Loucy (cell line): ENCODE measurements at regions not wholly inside any gene's neighbourhood (a gene's known extent, or its start where the extent isn't known, plus 50 kb on each side); places are given as distances from the start of the nearest gene placed in this dataset.

ENCODE experiments used
- H2AFZ ChIP-seq: fragments of 200-600 bp; sonication (generic); 2 replicates; pipeline ENCODE4 v1.6.0; 2016; ENCODE audit warnings: antibody characterized with exemption, mild to moderate bottlenecking, low read length, moderate library complexity
- H3F3A ChIP-seq: fragments of 200-600 bp; 2 replicates; pipeline ENCODE4 v1.6.0; 2016; ENCODE audit warnings: antibody characterized with exemption, low read depth, mild to moderate bottlenecking
- H3K27me3 ChIP-seq: fragments of 200-600 bp; sonication (generic); 2 replicates; pipeline ENCODE4 v1.6.1; 2014; ENCODE audit warnings: low read length, mild to moderate bottlenecking; ENCODE audit not compliant: insufficient read depth, poor library complexity, severe bottlenecking
- H3K36me3 ChIP-seq: fragments of 200-600 bp; sonication (generic); 2 replicates; pipeline ENCODE4 v1.6.1; 2016; ENCODE audit warnings: low read length; ENCODE audit not compliant: insufficient read depth
- H3K4me1 ChIP-seq: fragments of 200-600 bp; sonication (generic); 2 replicates; pipeline ENCODE4 v1.5.1; 2014; ENCODE audit warnings: low read length, mild to moderate bottlenecking; ENCODE audit not compliant: insufficient read depth, poor library complexity, severe bottlenecking
- H3K4me2 ChIP-seq: fragments of 200-600 bp; sonication (generic); 2 replicates; pipeline ENCODE4 v1.6.0; 2014; ENCODE audit warnings: antibody characterized with exemption, low read length, low read depth, mild to moderate bottlenecking; ENCODE audit not compliant: poor library complexity, severe bottlenecking
- H3K4me3 ChIP-seq: fragments of 200-600 bp; sonication (generic); 2 replicates; pipeline ENCODE4 v1.5.1; 2014; ENCODE audit warnings: low read length, mild to moderate bottlenecking, mixed read lengths; ENCODE audit not compliant: poor library complexity, severe bottlenecking
- H3K79me2 ChIP-seq: fragments of 200-600 bp; sonication (generic); 2 replicates; pipeline ENCODE4 v1.6.1; 2014; ENCODE audit warnings: low read length; ENCODE audit not compliant: insufficient read depth
- H3K9ac ChIP-seq: fragments of 200-600 bp; sonication (generic); 2 replicates; pipeline ENCODE4 v1.6.0; 2014; ENCODE audit warnings: mild to moderate bottlenecking, low read depth, low read length, moderate library complexity; ENCODE audit not compliant: poor library complexity, severe bottlenecking
- H3K9me2 ChIP-seq: fragments of 200-600 bp; sonication (generic); replicated peaks from 2 replicates; pipeline ENCODE4 v1.6.1; 2016; ENCODE audit warnings: low read depth, low read length, mixed read lengths
- H3K9me3 ChIP-seq: fragments of 200-600 bp; sonication (generic); 2 replicates; pipeline ENCODE4 v1.6.1; 2014; ENCODE audit warnings: mild to moderate bottlenecking, antibody characterized with exemption, low read length, low read depth; ENCODE audit not compliant: insufficient read depth
- H4K20me1 ChIP-seq: fragments of 200-600 bp; sonication (generic); 2 replicates; pipeline ENCODE4 v1.6.0; 2014; ENCODE audit warnings: antibody characterized with exemption, low read length, mild to moderate bottlenecking; ENCODE audit not compliant: insufficient read depth, poor library complexity, severe bottlenecking
- CTCF ChIP-seq: fragments of 200-600 bp; sonication (generic); conservative IDR thresholded peaks from 2 replicates; pipeline ENCODE4 v1.5.1; 2014; ENCODE audit warnings: mild to moderate bottlenecking, antibody characterized with exemption, low read length
- EZH2phosphoT487 ChIP-seq: fragments of 200-600 bp; IDR thresholded peaks from 2 replicates; pipeline ENCODE4 v1.6.1; 2018; ENCODE audit warnings: antibody characterized with exemption, mild to moderate bottlenecking, moderate library complexity, borderline replicate concordance

GRCh38 chr4:125070861-125071260 is 243.9 kb upstream of the FAT4 start:
- no peak overlapping the region for H3K4me3 ChIP-seq
- no peak overlapping the region for H2AFZ ChIP-seq
- H3K9me2 ChIP-seq = no peaks in the 10 kb centered on the region
- no peaks in the 10 kb centered on the region for H3K4me1 ChIP-seq
- no peaks in the 10 kb centered on the region for H3K79me2 ChIP-seq
- H3K9ac ChIP-seq = no peak overlapping the region
- H4K20me1 ChIP-seq = no peaks in the 10 kb centered on the region
- TF ChIP-seq EZH2phosphoT487 (no peak), CTCF (no peak)
- H3K9me3 ChIP-seq = no peaks in the 10 kb centered on the region
- no peak overlapping the region for H3K4me2 ChIP-seq
- no peaks in the 10 kb centered on the region for H3K36me3 ChIP-seq
- no peaks in the 10 kb centered on the region for H3F3A ChIP-seq
- H3K27me3 ChIP-seq = no peaks in the 10 kb centered on the region

GRCh38 chr4:125062115-125063050 is 252.4 kb upstream of the FAT4 start:
- H3K4me3 ChIP-seq = no peak overlapping the region
- H3K36me3 ChIP-seq = no peaks in the 10 kb centered on the region
- H3K9me3 ChIP-seq = no peaks in the 10 kb centered on the region
- no peaks in the 10 kb centered on the region for H3K9me2 ChIP-seq
- no peak overlapping the region for H3K9ac ChIP-seq
- TF ChIP-seq EZH2phosphoT487 = no peak
- no peak for TF ChIP-seq CTCF
- H3K4me1 ChIP-seq = no peaks in the 10 kb centered on the region
- no peaks in the 10 kb centered on the region for H3K79me2 ChIP-seq
- H3F3A ChIP-seq = no peaks in the 10 kb centered on the region
- no peak overlapping the region for H2AFZ ChIP-seq
- no peak overlapping the region for H3K4me2 ChIP-seq
- no peaks in the 10 kb centered on the region for H4K20me1 ChIP-seq
- H3K27me3 ChIP-seq = no peaks in the 10 kb centered on the region

- H3K79me2 ChIP-seq = no peaks in the 10 kb centered on the region
- H3K9me3 ChIP-seq = no peaks in the 10 kb centered on the region
- H3F3A ChIP-seq = no peaks in the 10 kb centered on the region
- no peaks in the 10 kb centered on the region for H3K9me2 ChIP-seq
- H3K4me1 ChIP-seq = no peaks in the 10 kb centered on the region
- H4K20me1 ChIP-seq = no peaks in the 10 kb centered on the region
- H3K27me3 ChIP-seq = no peaks in the 10 kb centered on the region
- no peak overlapping the region for H2AFZ ChIP-seq
- H3K4me2 ChIP-seq = no peak overlapping the region
- TF ChIP-seq CTCF (no peak), EZH2phosphoT487 (no peak)
- H3K36me3 ChIP-seq = no peaks in the 10 kb centered on the region
- no peak overlapping the region for H3K4me3 ChIP-seq
- H3K9ac ChIP-seq = no peak overlapping the region
These were observed 254.4 kb upstream of the FAT4 start for GRCh38 chr4:125060376-125060775.
